HG02610 (cell line): ENCODE measurements at regions not wholly inside any gene's neighbourhood (a gene's known extent, or its start where the extent isn't known, plus 50 kb on each side); places are given as distances from the start of the nearest gene placed in this dataset.
"Not testable (repeated sequence)": the region's sequence is repeated elsewhere in the genome, so short reads cannot be mapped to it uniquely, and the experiment has no call there.

Experiments used
- ATAC-seq: cut with Tn5 transposase; IDR thresholded peaks from one replicate; pipeline ENCODE4 v1.9.1; 2021; ENCODE audit warnings: mild to moderate bottlenecking, moderate library complexity; ENCODE audit not compliant: unreplicated experiment

GRCh38 chr21:36207577-36208320 lies 51.1 kb downstream of the DOP1B start:
- no peak for ATAC-seq

DNA sequence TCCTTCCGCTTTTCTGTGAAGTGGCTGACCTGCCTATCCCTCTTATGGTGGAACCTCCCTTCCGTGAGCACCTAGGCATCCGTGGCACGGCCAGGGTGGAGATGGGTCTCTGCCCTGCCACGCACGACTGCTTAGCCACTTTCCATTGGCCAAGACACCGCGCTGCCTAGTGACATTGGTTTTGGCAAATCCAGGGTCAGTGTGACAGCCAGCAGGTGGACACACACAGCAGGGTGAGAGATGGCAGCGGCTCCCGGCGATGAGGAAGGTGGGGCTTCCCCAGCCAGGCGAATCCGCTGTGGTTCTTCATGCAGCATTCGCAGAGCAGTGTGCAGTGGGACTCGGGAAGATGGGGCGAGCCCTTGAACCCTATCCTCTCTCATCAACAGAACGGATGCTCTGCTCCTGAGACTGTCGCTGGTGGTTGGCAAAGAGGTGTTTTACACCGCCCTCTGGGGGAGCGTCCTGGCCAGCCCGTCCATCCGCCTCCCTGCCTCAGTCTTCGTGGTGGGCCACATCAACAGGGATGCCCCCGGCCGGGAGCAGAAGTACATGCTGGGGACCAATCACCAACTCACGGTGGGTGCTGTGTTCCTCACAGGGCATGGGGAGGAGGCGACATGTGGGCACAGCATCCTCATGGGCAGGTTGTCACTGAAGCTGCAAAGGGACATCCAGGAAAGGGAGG lies 51.8 kb downstream of the DOP1B start:
- ATAC-seq = no peak

DNA sequence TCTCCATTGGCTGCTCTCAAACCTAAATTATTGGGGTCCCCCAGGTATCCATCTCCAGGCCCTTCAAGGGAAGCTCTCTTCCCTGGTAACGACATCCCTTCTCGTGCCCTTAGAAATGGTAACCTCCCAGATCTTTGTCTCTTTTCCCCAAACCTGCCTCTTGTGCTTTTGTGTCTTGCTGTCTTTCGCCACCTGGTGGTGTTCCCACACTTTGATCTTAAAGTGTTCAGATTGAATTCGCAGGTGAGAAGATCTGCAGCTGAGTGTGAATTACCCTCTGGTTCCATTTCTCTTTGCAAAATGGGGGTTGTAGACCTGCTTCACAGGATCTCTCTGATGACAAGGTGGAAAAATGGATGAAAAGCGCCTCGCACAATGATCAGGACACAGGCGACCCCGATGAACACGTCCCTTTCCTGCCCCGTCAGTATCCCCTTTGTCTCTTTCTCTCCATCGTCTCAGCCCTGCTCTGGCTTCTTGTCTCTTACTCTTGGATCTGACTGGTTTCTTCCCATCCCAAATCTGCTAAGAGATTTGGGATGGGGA lies 53.1 kb downstream of the DOP1B start:
- no peak for ATAC-seq

DNA sequence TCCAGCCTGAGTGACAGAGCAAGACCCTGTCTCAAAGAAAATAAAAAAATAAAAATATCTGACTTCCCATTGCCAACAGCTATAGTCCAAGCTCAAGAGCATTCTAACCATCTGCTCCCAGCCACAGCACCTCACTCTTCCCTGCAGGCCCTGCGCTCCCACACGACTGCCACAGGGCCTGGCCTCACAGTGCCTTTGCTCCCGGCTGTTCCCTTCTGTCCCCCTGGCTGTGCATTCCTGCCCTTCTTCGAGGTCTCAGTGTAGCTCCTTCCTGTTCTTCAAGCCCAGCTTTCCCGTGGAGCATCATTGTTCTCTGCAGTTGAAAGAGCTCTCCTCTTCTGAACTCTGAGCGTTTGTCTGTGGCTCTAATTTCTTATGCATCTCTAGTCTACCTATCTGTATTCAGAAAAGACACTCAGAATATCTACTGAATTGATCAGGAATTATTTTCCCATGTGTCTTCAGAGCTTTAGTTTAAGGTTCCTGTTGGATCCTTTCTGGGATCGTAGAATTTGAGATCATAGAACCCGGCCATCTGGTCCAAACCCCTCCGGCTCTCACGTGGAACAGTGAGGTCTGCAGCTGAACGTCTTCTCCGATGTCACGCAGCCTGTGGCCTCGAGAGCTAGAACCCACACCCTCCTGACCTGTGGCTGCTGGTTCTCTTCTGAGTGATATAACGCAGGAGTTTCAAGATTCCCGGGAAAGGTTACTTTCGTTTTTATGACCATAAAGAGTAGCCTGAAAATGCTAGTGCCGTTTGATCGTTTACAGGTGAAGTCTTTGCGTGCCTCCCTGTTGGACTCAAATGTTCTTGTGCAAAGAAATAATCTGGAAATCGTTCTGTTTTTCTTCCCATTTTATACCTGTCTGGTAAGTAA lies 54.4 kb downstream of the DOP1B start:
- ATAC-seq = no peak

- ATAC-seq = no peak
Observed at GRCh38 chr21:36211660-36212512, 55.3 kb downstream of the DOP1B start.

DNA sequence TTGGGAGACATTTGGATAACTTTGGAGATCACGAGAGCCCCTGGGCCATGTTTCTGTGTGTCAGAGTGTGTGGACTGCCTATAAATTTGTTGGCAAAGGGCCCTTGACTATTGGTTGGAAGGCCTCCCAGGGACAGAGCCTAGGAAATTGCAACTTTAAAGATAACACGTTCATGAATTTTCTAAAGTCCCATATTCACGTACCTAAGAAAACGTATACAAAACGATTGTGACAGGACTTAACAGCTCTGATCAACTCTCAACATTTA lies 55.8 kb downstream of the DOP1B start:
- ATAC-seq = no peak

DNA sequence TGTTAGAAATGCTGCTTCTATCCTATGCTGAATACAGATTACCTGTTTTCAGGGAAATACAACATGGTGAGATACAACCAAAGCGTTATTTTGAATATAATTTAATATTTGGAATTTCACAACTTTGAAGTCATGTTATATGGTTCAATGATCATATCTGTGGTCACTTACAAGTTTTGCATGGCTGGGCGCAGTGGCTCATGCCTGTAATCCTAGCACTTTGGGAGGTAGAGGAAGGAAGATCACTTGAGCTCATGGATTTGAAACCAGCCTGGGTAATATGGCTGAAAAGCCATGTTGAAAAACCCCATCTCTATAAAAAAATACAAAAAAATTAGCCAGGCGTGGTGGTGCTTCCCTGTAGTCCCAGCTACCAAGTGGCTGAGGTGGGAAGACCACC lies 57.9 kb downstream of the DOP1B start:
- no peak for ATAC-seq

DNA sequence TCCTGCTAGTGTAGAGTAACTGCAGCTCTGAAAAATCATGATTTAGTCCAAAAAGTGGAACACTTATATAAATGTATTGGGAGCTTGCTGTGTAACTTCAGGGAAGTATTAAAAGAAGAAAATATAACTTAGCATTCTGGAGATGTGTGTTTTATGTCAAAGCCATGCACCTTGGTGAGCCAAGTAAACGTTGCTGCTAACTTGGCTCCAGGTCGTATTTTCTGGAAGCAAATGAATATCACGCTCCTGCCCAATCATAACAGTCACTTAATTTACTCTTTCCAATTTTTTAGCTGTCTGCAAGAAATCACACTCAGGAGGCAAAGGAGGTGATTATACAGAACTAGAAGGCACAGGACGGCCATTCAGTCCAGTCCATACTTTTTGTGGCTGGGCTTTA lies 61.1 kb downstream of the DOP1B start:
- ATAC-seq = no peak

DNA sequence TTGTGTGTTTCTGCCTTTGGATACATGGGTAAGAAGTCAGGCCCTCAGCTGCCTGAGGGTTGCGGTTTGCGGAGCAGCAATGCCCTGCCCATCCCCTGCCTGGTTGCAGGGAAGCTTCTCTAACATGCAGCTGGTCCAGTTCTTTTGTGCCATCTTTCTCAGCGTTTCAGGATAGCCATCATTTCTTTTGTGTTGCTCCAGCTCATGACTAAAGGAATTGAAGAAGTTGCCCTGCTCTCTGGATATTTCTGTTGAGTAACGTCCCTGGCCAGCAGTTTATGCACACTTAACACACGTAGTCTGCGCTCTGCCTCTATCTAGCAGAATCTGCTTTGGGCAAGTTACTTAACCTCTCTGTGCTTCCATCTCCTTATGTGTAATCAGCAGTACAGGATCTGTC lies 62.1 kb downstream of the DOP1B start:
- no peak for ATAC-seq

DNA sequence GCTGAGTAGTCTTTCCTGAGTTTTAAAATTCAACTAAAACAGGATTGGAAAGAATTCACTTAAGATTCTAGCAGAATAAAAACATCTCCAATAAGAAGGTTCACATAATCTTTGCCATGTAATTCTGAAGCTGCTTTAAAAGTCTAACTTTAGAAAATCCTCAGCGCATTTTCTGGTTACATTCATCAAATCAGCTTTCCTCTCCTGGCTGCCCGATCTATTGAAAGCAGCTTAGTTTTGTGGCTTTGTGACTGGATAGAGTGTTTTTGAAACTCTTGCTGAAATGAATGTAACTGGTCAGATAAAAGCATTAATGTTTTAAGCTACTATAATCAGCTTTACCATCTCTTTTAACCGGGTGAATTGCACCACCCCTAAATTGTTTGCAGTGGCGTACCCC lies 66.8 kb downstream of the DOP1B start:
- ATAC-seq = no peak

DNA sequence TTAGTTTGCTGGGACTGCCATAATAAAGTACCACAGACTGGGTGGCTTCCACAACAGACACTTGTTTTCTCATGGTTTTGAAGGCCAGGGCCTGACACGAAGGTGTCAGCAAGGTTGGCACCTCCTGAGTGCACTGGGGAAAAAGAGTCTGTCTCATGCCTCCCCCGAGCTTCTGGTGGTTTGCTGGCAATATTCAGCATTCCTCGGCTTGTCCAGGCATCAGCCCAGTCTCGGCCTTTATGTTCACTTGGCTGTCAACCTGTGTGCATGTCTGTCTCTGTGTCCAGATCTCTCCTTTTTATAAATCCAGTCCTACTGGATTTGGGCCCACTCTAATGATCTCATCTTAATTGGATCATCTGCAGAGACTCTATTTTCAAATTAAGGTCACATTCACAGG lies 72.6 kb downstream of the DOP1B start:
- no peak for ATAC-seq

GRCh38 chr21:36231444-36231843 lies 74.8 kb downstream of the DOP1B start:
- not testable (repeated sequence) for ATAC-seq

DNA sequence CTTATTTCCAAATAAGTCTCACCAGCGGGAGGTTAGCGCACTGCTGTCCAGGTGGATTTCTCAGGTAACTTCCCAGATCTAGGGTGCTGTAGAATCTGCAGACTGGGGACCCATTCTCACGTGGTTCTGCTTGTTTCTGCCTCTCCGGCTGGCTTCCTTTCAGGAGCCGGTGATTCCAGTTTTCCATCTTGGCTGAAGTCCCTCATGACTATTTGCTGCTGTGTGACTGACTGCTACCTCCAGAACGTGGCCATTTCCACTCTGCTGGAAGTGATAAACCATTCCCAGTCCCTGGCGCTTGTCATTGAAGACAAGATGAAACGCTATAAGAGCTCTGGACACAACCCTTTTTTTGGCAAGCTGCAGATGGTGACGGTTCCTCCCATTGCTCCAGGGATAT lies 76.0 kb downstream of the DOP1B start:
- ATAC-seq = no peak

- no peak for ATAC-seq
Observed at GRCh38 chr21:36235058-36235582, 78.5 kb downstream of the DOP1B start.

- peak; percentile 43 for ATAC-seq
Observed at GRCh38 chr21:36236052-36236730, 79.6 kb downstream of the DOP1B start.

DNA sequence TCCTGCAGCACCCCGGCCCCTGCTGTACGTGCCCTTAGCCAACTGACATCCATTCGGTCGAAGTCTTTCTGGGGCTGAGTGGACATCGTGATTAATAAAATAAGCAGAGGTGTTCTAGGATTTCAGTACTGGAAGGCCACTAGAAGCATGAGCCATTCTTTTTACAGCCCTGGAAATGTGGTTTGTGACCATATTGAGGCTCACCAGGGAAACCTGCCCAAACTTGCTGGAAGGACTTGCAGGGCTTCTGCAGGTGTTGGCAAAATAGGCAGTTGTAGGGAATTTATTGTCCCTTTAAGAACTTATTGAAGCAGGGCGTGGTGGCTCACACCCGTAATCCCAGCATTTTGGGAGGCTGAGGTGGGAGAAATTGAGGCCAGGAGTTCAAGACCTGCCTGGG lies 80.8 kb downstream of the DOP1B start:
- ATAC-seq = no peak

DNA sequence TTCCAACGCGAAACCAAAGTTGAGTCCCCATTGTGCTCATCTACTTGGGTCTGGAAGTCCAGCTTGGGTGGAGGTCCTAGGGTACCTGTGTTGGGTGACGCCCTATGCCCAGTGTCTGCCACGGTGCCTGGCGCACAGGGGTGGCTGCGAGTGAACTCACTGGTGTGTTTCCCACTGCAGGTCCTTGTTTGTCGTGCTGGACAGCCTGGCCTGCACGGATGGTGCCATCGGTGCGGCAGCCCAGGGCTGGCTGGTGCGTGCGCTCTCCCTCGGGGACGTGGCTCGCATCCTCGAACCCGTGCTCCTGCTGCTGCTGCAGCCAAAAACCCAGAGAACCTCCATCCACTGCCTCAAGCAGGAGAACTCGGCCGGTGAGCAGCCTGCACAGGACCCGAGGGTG lies 80.4 kb upstream of the MORC3 start:
- no peak for ATAC-seq

DNA sequence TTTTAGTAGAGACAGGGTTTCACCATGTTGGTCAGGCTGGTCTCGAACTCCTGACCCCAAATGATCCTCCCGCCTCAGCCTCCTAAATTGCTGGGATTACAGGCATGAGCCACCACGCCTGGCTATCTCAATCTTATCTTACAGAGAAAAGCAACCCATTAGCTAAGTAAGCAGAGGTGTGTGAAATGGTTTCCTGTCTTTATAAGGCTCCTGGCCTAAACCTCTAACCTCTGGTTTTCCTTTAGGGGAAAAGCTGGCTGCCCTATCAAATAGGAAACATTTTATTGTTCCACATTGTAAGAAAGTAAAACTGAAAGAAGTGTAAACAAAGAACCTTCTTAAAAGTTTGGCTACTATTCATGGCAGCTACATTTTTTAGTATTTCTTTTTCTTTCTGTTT lies 78.3 kb upstream of the MORC3 start:
- ATAC-seq = no peak

DNA sequence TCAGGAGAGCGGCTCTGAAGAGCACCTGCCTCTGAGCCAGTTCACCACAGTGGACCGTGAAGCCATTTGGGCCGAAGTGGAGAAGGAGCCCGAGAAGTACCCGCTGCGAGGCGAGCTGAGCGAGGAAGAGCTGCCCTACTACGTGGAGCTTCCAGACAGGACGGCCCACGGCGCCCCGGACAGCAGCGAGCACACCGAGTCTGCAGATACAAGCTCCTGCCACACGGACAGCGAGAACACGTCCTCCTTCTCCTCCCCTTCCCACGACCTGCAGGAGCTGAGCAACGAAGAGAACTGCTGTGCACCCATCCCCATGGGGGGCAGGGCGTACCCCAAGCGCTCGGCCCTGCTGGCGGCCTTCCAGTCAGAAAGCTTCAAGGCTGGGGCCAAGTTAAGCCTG lies 74.9 kb upstream of the MORC3 start:
- ATAC-seq = no peak

DNA sequence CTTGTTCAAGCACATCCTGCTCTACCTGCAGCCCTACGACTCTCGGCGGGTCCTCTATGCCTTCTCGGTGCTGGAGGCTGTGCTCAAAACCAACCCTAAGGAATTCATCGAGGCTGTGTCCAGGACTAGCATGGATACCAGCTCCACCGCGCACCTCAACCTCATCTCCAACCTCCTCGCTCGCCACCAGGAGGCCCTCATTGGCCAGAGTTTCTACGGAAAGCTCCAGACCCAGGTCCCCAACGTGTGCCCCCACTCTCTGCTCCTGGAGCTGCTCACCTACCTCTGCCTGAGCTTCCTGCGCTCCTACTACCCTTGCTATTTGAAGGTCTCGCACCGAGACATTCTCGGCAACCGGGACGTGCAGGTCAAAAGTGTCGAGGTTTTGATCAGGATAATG lies 74.3 kb upstream of the MORC3 start:
- no peak for ATAC-seq
